ENCODE measurements at regions not wholly inside any gene's neighbourhood (a gene's known extent, or its start where the extent isn't known, plus 50 kb on each side); places are given as distances from the start of the nearest gene placed in this dataset.

GRCh38 chr10:6787718-6788117 lies 207.6 kb upstream of the PRKCQ start:
- TF ChIP-seq POLR2AphosphoS5 (IDR thresholded peaks at IDR 0.05; ENCODE audit: insufficient read depth, low read depth, low read length) (no peak), FOS (IDR thresholded peaks at IDR 0.05; ENCODE audit: borderline replicate concordance, insufficient read depth, low read length) (no peak), CTCF (IDR thresholded peaks at IDR 0.05; ENCODE audit: extremely low read depth in 1 of 2, insufficient read depth in 1 of 2, low read depth in 1 of 2, low read length in 2 of 2) (no peak), EZH2 (IDR thresholded peaks at IDR 0.05; ENCODE audit: borderline replicate concordance, low read depth, low read length, severe bottlenecking) (no peak)
